ENCODE measurements at regions not wholly inside any gene's neighbourhood (a gene's known extent, or its start where the extent isn't known, plus 50 kb on each side); places are given as distances from the start of the nearest gene placed in this dataset.

DNA sequence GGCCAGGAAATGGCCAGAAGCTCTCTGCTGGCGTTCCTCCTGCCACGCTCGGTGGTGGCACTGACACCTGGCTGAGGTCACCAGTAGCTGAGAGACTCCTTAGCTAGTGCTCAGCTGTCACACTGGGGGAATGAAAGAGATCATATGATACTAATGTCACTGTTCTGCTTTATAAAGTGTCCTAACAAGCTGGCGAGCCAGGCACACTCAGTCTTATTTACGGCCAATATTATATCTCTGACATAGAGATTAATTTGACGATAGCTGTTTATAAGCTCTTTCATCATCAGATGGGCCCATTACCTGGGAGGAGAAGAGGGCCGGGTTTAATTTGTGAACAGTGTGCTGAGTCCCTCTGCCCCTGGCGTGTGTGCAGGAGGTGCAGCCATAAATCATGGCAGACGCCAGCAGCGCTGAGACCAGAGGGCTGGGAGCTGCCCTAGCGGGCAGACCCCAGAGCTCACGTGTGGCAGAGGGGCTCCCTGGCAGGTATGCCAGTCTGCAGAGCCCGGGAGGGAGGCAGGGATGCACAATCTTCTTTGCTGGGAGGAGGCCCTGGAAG lies 246.5 kb downstream of the HAUS1 start:
- TF ChIP-seq, protein P1, sequence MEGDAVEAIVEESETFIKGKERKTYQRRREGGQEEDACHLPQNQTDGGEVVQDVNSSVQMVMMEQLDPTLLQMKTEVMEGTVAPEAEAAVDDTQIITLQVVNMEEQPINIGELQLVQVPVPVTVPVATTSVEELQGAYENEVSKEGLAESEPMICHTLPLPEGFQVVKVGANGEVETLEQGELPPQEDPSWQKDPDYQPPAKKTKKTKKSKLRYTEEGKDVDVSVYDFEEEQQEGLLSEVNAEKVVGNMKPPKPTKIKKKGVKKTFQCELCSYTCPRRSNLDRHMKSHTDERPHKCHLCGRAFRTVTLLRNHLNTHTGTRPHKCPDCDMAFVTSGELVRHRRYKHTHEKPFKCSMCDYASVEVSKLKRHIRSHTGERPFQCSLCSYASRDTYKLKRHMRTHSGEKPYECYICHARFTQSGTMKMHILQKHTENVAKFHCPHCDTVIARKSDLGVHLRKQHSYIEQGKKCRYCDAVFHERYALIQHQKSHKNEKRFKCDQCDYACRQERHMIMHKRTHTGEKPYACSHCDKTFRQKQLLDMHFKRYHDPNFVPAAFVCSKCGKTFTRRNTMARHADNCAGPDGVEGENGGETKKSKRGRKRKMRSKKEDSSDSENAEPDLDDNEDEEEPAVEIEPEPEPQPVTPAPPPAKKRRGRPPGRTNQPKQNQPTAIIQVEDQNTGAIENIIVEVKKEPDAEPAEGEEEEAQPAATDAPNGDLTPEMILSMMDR (conservative IDR thresholded peaks at IDR 0.05; ENCODE audit: control insufficient read depth, insufficient read depth, low read depth, low read length): no peak
- DNase-seq (ENCODE audit: low read depth): no peak
- H3K4me3 ChIP-seq (ENCODE audit: control insufficient read depth, low read depth, low read length): no peak overlapping the region

DNA sequence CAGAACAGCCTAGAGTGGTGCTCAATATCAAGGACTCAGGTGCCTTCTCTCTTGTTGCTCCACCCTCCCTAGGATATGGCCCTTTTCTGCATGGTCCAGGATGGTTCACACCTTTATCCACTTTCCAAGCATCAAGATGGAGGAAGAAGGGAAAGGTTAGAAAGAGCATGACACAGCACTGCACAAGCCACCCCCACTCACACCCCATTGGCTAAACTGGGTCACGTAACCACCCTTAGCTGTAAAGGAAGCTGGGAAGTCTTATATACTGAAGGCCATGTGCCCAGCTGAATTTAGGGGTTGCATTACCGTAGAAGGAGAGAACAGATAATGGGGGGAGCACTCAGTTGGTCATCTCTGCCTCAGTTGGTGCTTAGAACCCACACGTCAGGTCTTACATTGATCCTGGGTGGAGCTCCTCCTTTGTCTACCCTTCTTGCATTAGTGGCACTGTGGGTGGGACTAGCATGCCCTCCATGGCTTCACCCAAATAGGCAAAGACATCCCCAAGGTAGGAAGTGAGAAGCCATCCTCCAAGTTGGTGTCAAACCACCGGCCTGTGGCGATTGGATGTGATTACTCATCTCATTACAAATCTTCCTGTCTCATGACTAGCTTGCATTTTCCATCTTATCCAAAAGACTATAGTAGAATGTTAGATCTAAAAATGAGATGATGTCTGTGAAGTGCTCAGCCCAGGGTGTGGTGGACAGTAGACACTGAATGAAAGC lies 248.5 kb downstream of the HAUS1 start:
- H3K4me3 ChIP-seq (ENCODE audit: control insufficient read depth, low read depth, low read length): no peak overlapping the region
- TF ChIP-seq, protein P1 (conservative IDR thresholded peaks at IDR 0.05; ENCODE audit: control insufficient read depth, insufficient read depth, low read depth, low read length): no peak
- no peak for DNase-seq (ENCODE audit: low read depth)

DNA sequence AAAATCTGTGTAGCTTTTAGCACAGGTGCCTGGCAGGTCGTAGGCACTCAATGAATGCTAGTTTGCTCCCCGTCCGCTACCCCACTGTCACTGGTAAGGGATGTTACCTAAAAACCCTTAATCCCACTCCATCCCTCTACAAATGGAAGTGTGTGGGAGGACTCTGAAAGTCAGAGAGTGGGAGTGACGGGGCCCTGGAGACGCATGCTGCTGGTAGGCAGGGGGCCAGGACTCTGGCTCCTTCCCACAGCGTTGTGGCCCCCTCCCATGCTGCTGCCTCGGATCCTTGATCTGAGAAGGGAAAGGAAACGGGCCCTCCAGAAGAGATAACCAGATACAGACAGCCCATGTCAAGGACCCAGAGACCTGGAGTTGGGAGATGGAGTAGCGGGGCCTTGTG lies 249.3 kb downstream of the HAUS1 start:
- no peak overlapping the region for H3K4me3 ChIP-seq (ENCODE audit: control insufficient read depth, low read depth, low read length)
- DNase-seq (ENCODE audit: low read depth): no peak
- TF ChIP-seq, protein P1 (conservative IDR thresholded peaks at IDR 0.05; ENCODE audit: control insufficient read depth, insufficient read depth, low read depth, low read length): no peak

DNA sequence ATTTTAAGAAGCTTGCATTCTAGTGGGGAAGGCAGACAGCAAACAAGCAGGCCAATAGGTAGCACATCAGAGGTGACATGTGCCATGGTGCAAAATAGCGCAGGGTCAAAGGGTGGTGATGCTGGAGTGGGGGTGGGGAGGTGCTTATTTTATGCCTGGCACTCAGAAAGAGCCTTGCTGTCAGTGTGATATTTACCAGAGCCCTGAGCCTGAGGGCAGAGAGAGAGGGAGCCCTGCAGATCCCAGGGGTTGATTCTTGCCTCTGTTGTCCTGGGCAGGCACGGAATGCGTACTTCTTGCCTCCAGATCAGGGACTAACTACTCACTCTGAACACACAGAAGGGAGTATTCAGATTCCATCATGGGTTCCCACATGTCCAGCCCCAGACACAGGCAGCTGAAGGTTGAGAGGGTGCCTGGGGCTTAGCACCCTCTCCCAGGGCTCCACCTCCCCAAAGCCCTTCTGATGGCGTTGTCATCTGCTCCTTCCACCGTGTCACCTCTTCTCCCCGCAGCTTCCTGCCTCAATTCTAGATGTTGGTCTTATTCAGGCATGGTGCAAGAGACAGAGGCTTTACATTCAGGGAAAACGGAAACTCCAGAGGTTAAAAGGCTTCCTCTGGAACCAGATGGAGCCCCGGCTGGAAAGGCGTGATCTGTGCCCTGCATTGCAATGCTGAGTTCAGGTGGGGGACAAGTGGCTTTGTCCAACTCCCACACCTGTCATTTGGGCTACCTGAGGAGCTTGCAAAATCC lies 252.3 kb downstream of the HAUS1 start:
- no peak overlapping the region for H3K4me3 ChIP-seq (ENCODE audit: control insufficient read depth, low read depth, low read length)
- DNase-seq (ENCODE audit: low read depth): no peak
- TF ChIP-seq, protein P1 (conservative IDR thresholded peaks at IDR 0.05; ENCODE audit: control insufficient read depth, insufficient read depth, low read depth, low read length): no peak

DNA sequence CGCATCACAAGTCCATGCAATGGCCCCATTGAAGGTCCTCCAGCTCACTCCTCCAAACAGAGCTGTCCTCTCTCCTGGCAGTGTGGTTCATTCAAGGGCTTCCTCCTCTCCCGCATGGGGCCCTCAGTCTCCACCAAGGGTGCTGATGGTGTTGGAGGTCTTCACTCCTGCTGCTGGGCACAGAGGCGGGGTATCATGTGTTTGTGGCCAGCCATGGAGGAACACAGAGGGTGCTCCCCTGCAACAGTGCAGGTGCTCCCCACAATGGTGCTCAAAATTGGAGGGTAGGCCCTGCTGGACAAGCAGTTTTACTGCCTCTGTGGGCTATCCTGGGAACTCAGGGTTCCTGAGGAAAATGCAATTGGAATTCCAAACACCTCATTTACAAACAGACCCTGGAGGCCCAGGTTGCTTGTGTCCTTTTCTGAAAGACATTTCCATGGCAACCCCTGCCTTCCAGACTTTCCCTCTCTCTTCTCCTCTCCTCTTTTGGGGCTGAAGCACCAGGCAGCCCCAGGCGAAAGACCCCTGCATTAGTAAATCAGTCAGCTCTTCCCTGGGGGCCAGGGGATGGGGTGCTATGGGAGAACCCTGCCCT lies 256.0 kb downstream of the HAUS1 start:
- no peak for DNase-seq (ENCODE audit: low read depth)
- no peak overlapping the region for H3K4me3 ChIP-seq (ENCODE audit: control insufficient read depth, low read depth, low read length)

DNA sequence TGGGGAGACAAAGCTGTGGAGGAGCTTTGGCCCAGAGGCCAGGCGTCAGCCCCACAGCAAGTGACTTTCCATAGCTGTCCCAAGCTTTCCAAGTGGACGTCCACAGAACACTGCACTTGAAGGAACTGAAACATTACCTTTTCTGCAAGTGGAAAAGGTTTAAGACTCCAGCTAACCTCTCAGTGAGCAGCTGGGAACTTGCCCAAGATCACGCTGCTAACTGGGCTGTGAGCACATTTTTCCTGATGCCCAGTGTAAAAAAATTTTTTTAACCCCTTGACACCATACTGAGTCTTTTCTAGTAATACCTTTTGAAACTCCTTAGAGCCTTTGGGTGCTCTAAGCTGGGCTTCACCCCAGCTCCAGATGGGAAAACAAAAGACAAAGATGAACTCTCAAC lies 256.7 kb downstream of the HAUS1 start:
- H3K4me3 ChIP-seq (ENCODE audit: control insufficient read depth, low read depth, low read length): no peak overlapping the region
- TF ChIP-seq, protein P1 (conservative IDR thresholded peaks at IDR 0.05; ENCODE audit: control insufficient read depth, insufficient read depth, low read depth, low read length): no peak
- no peak for DNase-seq (ENCODE audit: low read depth)

More for the DNA sequence above, 256.0 kb downstream of the HAUS1 start:
- TF ChIP-seq, protein P1 (conservative IDR thresholded peaks at IDR 0.05; ENCODE audit: control insufficient read depth, insufficient read depth, low read depth, low read length): no peak
